Keratinocyte (primary cell): ENCODE measurements at regions not wholly inside any gene's neighbourhood (a gene's known extent, or its start where the extent isn't known, plus 50 kb on each side); places are given as distances from the start of the nearest gene placed in this dataset.

Experiments
- DNase-seq: peaks from one replicate; pipeline ENCODE4 v3.0.0-alpha.2; 2011; ENCODE audit warnings: low read depth, missing footprints, low spot score
- FAIRE-seq: peaks from 2 replicates; lab custom pipeline; 2011; peaks lifted over from hg19 to GRCh38; lab: Jason Lieb, UNC
- H2AFZ ChIP-seq: 2 replicates; pipeline ENCODE4 v1.6.0; 2012; ENCODE audit warnings: low read length, control low read depth, inconsistent platforms; ENCODE audit not compliant: control insufficient read depth
- H3K27ac ChIP-seq: 2 replicates; pipeline ENCODE4 v1.5.1; 2011; ENCODE audit warnings: low read length; ENCODE audit not compliant: control insufficient read depth, insufficient read depth
- H3K27me3 ChIP-seq: 3 replicates; pipeline ENCODE4 v1.6.0; 2011; ENCODE audit warnings: low read length; ENCODE audit not compliant: control insufficient read depth, insufficient read depth; ENCODE audit errors: extremely low read depth
- H3K36me3 ChIP-seq, 2 experiments: 2 replicates in 1 of 2; 3 replicates in 1 of 2; pipeline ENCODE4 v1.5.1; 2011; ENCODE audit warnings: low read length in 2 of 2, mild to moderate bottlenecking in 1 of 2; ENCODE audit not compliant: control insufficient read depth in 2 of 2, insufficient read depth in 2 of 2; ENCODE audit errors: extremely low read depth in 1 of 2
- H3K4me1 ChIP-seq: 3 replicates; pipeline ENCODE4 v1.5.1; 2011; ENCODE audit warnings: low read length; ENCODE audit not compliant: control insufficient read depth, insufficient read depth; ENCODE audit errors: extremely low read depth
- H3K4me2 ChIP-seq: 3 replicates; pipeline ENCODE4 v1.6.0; 2011; ENCODE audit warnings: low read depth, low read length; ENCODE audit not compliant: control insufficient read depth, insufficient read depth; ENCODE audit errors: extremely low read depth
- H3K4me3 ChIP-seq, 3 experiments: fragments of 200-600 bp in 1 of 3; sonication (generic) in 1 of 3; 2 replicates in 2 of 3; 3 replicates in 1 of 3; pipeline ENCODE4 v1.5.1; 2011 to 2016; ENCODE audit warnings: low read length in 3 of 3, mild to moderate bottlenecking in 3 of 3, control low read depth in 2 of 3, inconsistent platforms in 1 of 3, low read depth in 1 of 3, mixed read lengths in 1 of 3, mixed run types in 1 of 3, moderate library complexity in 1 of 3; ENCODE audit not compliant: control insufficient read depth in 2 of 3, insufficient read depth in 2 of 3; ENCODE audit errors: extremely low read depth in 1 of 3
- H3K79me2 ChIP-seq: 2 replicates; pipeline ENCODE4 v1.6.0; 2012; ENCODE audit warnings: low read length; ENCODE audit not compliant: control insufficient read depth, insufficient read depth
- H3K9ac ChIP-seq: 3 replicates; pipeline ENCODE4 v1.6.0; 2011; ENCODE audit warnings: low read length; ENCODE audit not compliant: control insufficient read depth, insufficient read depth; ENCODE audit errors: extremely low read depth
- H3K9me1 ChIP-seq: 3 replicates; pipeline ENCODE4 v1.6.0; 2011; ENCODE audit warnings: low read length; ENCODE audit not compliant: control insufficient read depth, insufficient read depth; ENCODE audit errors: extremely low read depth
- H3K9me3 ChIP-seq: 2 replicates; pipeline ENCODE4 v1.5.1; 2012; ENCODE audit warnings: low read depth, low read length; ENCODE audit not compliant: control insufficient read depth
- H4K20me1 ChIP-seq: 3 replicates; pipeline ENCODE4 v1.6.0; 2011; ENCODE audit warnings: low read length; ENCODE audit not compliant: control insufficient read depth, insufficient read depth; ENCODE audit errors: extremely low read depth
- CTCF ChIP-seq, 3 experiments: IDR thresholded peaks in 1 of 3; conservative IDR thresholded peaks in 1 of 3; optimal IDR thresholded peaks in 1 of 3; 2 replicates in 2 of 3; 3 replicates in 1 of 3; pipeline versions ENCODE3 to v1.5.1; 2011; ENCODE audit warnings: low read length in 3 of 3, mild to moderate bottlenecking in 3 of 3, moderate library complexity in 2 of 3, control low read depth in 1 of 3, inconsistent platforms in 1 of 3; ENCODE audit not compliant: insufficient read depth in 2 of 3; ENCODE audit errors: extremely low read depth in 1 of 3
- EZH2 ChIP-seq: IDR thresholded peaks from one replicate; pipeline ENCODE4 v1.6.1; 2012; ENCODE audit warnings: inconsistent platforms, mild to moderate bottlenecking, low read length, moderate library complexity
- dilution Hi-C: fragments of 300-500 bp; cut with MboI; formaldehyde crosslinking; loops from one replicate; pipeline ENCODE4 v1.7.0; 2020; ENCODE audit warnings: low sequenced_read_pairs; ENCODE audit not compliant: extremely low pct_ligation_motif_present

- no peaks in the 10 kb centered on the region for H3K9me1 ChIP-seq
- no peak overlapping the region for H3K4me3 ChIP-seq
- FAIRE-seq (no peak), DNase-seq (no peak)
- no peak overlapping the region for H2AFZ ChIP-seq
- no peaks in the 10 kb centered on the region for H3K79me2 ChIP-seq
- no peak overlapping the region for H3K9ac ChIP-seq
- no peak overlapping the region for H3K4me2 ChIP-seq
- TF ChIP-seq EZH2 (no peak), CTCF (optimal IDR thresholded peaks at IDR 0.05 in 1 of 3, IDR thresholded peaks at IDR 0.05 in 1 of 3, conservative IDR thresholded peaks at IDR 0.05 in 1 of 3; ENCODE audit: extremely low read depth in 1 of 3, insufficient read depth in 2 of 3, low read length in 3 of 3) (no peak)
- no peaks in the 10 kb centered on the region for H3K9me3 ChIP-seq
- H3K27me3 ChIP-seq = no peaks in the 10 kb centered on the region
- no peaks in the 10 kb centered on the region for H3K4me1 ChIP-seq
- H3K36me3 ChIP-seq = no peaks in the 10 kb centered on the region
- H4K20me1 ChIP-seq = no peaks in the 10 kb centered on the region
- dilution Hi-C loops = no loop called here
- H3K27ac ChIP-seq = no peak overlapping the region
Observed at GRCh38 chr12:41917181-41917580, 227.5 kb downstream of the GXYLT1 start.

- H3K4me1 ChIP-seq = no peaks in the 10 kb centered on the region
- DNase-seq = no peak
- H4K20me1 ChIP-seq = no peaks in the 10 kb centered on the region
- no peak overlapping the region for H3K9ac ChIP-seq
- H3K4me2 ChIP-seq = no peak overlapping the region
- H3K36me3 ChIP-seq = no peaks in the 10 kb centered on the region
- dilution Hi-C loops = no loop called here
- no peak overlapping the region for H2AFZ ChIP-seq
- H3K9me1 ChIP-seq = no peaks in the 10 kb centered on the region
- H3K27ac ChIP-seq = no peak overlapping the region
- H3K9me3 ChIP-seq = no peaks in the 10 kb centered on the region
- TF ChIP-seq EZH2 (no peak), CTCF (optimal IDR thresholded peaks at IDR 0.05 in 1 of 3, IDR thresholded peaks at IDR 0.05 in 1 of 3, conservative IDR thresholded peaks at IDR 0.05 in 1 of 3; ENCODE audit: extremely low read depth in 1 of 3, insufficient read depth in 2 of 3, low read length in 3 of 3) (no peak)
- no peak overlapping the region for H3K4me3 ChIP-seq
- H3K79me2 ChIP-seq = no peaks in the 10 kb centered on the region
- no peak for FAIRE-seq
- no peaks in the 10 kb centered on the region for H3K27me3 ChIP-seq
Observed at GRCh38 chr12:41910578-41911320, 233.9 kb downstream of the GXYLT1 start.
